GM18858 (cell line): ENCODE measurements at regions not wholly inside any gene's neighbourhood (a gene's known extent, or its start where the extent isn't known, plus 50 kb on each side); places are given as distances from the start of the nearest gene placed in this dataset.

Source experiments
- ATAC-seq: cut with Tn5 transposase; IDR thresholded peaks from one replicate; pipeline ENCODE4 v1.9.1; 2021; ENCODE audit not compliant: unreplicated experiment

GRCh38 chr3:177724020-177724638 lies 526.8 kb upstream of the TBL1XR1 start:
- no peak for ATAC-seq

GRCh38 chr3:177725165-177725564 lies 527.9 kb upstream of the TBL1XR1 start:
- ATAC-seq = no peak

- no peak for ATAC-seq
Observed at GRCh38 chr3:177726807-177727206, 529.5 kb upstream of the TBL1XR1 start.

- ATAC-seq = no peak
Observed at GRCh38 chr3:177729956-177730681, 532.8 kb upstream of the TBL1XR1 start.

GRCh38 chr3:177730814-177731213 lies 533.5 kb upstream of the TBL1XR1 start:
- ATAC-seq = no peak

GRCh38 chr3:177731644-177732268 lies 534.5 kb upstream of the TBL1XR1 start:
- no peak for ATAC-seq

GRCh38 chr3:177733233-177733632 lies 536.0 kb upstream of the TBL1XR1 start:
- ATAC-seq = no peak

GRCh38 chr3:177733936-177734335 lies 536.7 kb upstream of the TBL1XR1 start:
- ATAC-seq = no peak

- ATAC-seq = no peak
Observed at GRCh38 chr3:177735431-177735830, 538.1 kb upstream of the TBL1XR1 start.

GRCh38 chr3:177739461-177739860 lies 542.2 kb upstream of the TBL1XR1 start:
- ATAC-seq = no peak

GRCh38 chr3:177740254-177740653 lies 543.0 kb upstream of the TBL1XR1 start:
- no peak for ATAC-seq

- ATAC-seq = no peak
Observed at GRCh38 chr3:177742273-177742672, 545.0 kb upstream of the TBL1XR1 start.

- ATAC-seq = no peak
Observed at GRCh38 chr3:177743173-177743890, 546.0 kb upstream of the TBL1XR1 start.

GRCh38 chr3:177744873-177745606 lies 547.8 kb upstream of the TBL1XR1 start:
- no peak for ATAC-seq

GRCh38 chr3:177745607-177746005 lies 548.3 kb upstream of the TBL1XR1 start:
- no peak for ATAC-seq

- no peak for ATAC-seq
Observed at GRCh38 chr3:177746337-177746933, 549.2 kb upstream of the TBL1XR1 start.

- ATAC-seq = no peak
Observed at GRCh38 chr3:177749836-177750235, 552.6 kb upstream of the TBL1XR1 start.

GRCh38 chr3:177750436-177750835 lies 553.2 kb upstream of the TBL1XR1 start:
- no peak for ATAC-seq

- no peak for ATAC-seq
Observed at GRCh38 chr3:177751770-177752169, 554.5 kb upstream of the TBL1XR1 start.

GRCh38 chr3:177752831-177753230 lies 555.5 kb upstream of the TBL1XR1 start:
- ATAC-seq = no peak
